Heart right ventricle (tissue), 16 donors: ENCODE measurements at regions not wholly inside any gene's neighbourhood (a gene's known extent, or its start where the extent isn't known, plus 50 kb on each side); places are given as distances from the start of the nearest gene placed in this dataset.

ENCODE experiments used
- ATAC-seq, 8 donors: fragments of 200-7000 bp; cut with Tn5 transposase; one replicate each; pipeline ENCODE4 v1.9.1; 2020; ENCODE audit warnings: mild to moderate bottlenecking in 8 of 8, moderate library complexity in 8 of 8, moderate number of reproducible peaks in 1 of 8
- DNase-seq, 2 donors: peaks; one replicate each; pipeline ENCODE4 v3.0.0-alpha.2; 2020
- H3K27ac ChIP-seq, 10 donors: fragments of 200-600 bp; sonication (generic) in 2 of 10; one replicate each; pipeline versions ENCODE4 v1.5.0 to v1.8.0; 2020 to 2022; ENCODE audit warnings: mild to moderate bottlenecking in 3 of 10
- H3K27me3 ChIP-seq, 7 donors: fragments of 200-600 bp; one replicate each; pipeline ENCODE4 v1.8.0; 2021 to 2022; ENCODE audit warnings: mild to moderate bottlenecking in 2 of 7
- H3K36me3 ChIP-seq, 9 donors: fragments of 200-600 bp; sonication (generic) in 1 of 9; one replicate each; pipeline versions ENCODE4 v1.5.0 to v1.8.0; 2020 to 2022; ENCODE audit warnings: mild to moderate bottlenecking in 2 of 9
- H3K4me1 ChIP-seq, 9 donors: fragments of 200-600 bp; sonication (generic) in 1 of 9; one replicate each; pipeline versions ENCODE4 v1.5.0 to v1.8.0; 2020 to 2022; ENCODE audit warnings: mild to moderate bottlenecking in 4 of 9
- H3K4me3 ChIP-seq, 10 donors: fragments of 200-600 bp; sonication (generic) in 2 of 10; one replicate each; pipeline versions ENCODE4 v1.5.0 to v1.8.0; 2020 to 2022; ENCODE audit warnings: mild to moderate bottlenecking in 7 of 10, moderate library complexity in 2 of 10
- H3K9me3 ChIP-seq, 11 donors: fragments of 200-600 bp in 10 of 11; sonication (generic) in 2 of 11; one replicate each; pipeline versions ENCODE4 v1.5.0 to v1.8.0; 2013 to 2022; ENCODE audit warnings: mild to moderate bottlenecking in 2 of 11, control low read depth in 1 of 11, moderate library complexity in 1 of 11
- WGBS, 2 donors: extraction: QIAGEN DNeasy Blood & Tissue Kit; methylation state at CpG; one replicate each; pipeline ENCODE4 v1.1.7; 2013; ENCODE audit warnings: inconsistent platforms in 1 of 2; 5-methylcytosine and 5-hydroxymethylcytosine counted together
- intact Hi-C, 10 donors: fragments of 100-400 bp; cut with DNase I; formaldehyde crosslinking; loops; one replicate each; pipeline versions ENCODE4 v1.11.1 to v1.14.2; 2022
- TF ChIP-seq, protein P1 (sequence below), 9 donors: fragments of 200-600 bp; sonication (generic) in 2 of 9; IDR thresholded peaks; one replicate each; pipeline versions ENCODE4 v1.5.0 to v1.8.0; 2021 to 2022; ENCODE audit warnings: antibody characterized with exemption in 9 of 9, mild to moderate bottlenecking in 5 of 9, moderate library complexity in 1 of 9
- donor health status: Arrhythmogenic right ventricular cardiomyopathy.
- donor health status: ischemic (EF 13 %, LVEDD 7.1; RV severe dilation, severe dysfunction).
- donor health status: healthy with polysubstance abuse.
- donor health status: DM: no; HTN: yes; CAD: no.
- donor health status: DM: no; HTN: no; CAD: no.
- donor health status: ischemic (EF 25% LVEDD 6.9; RV normal size, moderate dysfunction).
- donor health status: ischemic (EF 25% LVEDD 5.7; RV mildly dilated, moderate dysfunction).
- donor health status: healthy.
- donor health status: DM: yes; HTN: yes; CAD: no.
- donor health status: Ischemic cardiomyopathy.
- donor health status: ischemic (EF 35%, LVEDD 5.7; RV mildly dilated, moderate dysfunction).
- donor health status: nonischemic (EF 11% LVEDD 7.7; RV severe dilation, severe dysfunction).
- donor health status: DM: yes; HTN: yes; CAD: no.
- donor health status: PGD.
- donor health status: ischemic (EF 29% LVEDD 5.4; RV normal size, mild dysfunction).
- donor health status: nonischemic (EF 23%, LVEDD 6.1; RV moderate dilation, normal function).

DNA sequence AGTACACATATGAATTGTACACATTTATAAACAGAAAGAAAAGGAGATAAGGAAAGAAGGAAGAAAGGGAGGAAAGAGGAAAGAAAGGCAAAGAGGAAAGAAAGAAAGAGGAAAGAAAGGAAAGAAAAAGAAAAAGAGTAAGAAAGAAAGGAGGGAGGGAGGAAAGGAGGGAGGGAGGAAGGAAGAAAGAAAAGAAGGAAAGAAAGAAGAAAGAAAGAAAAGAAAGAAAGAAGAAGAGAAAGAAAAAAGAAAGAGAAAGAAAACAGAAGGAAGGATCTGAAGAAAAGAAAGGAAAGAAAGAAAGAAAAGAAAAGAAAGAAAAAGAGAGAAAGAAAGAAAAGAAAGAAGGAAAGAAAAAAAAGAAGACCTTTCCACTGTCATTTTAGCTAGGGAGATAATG lies 571.4 kb upstream of the SALL1 start:
- intact Hi-C loops = loop anchor here in 1 of 10 donors (5.0 kb wide), 1 partner anchor 505 kb away; no protein-coding TSS in a partner anchor
- Histone ChIP-seq H3K36me3 (no peaks in the 10 kb centered on the region), H3K4me3 (no peak overlapping the region), H3K9me3 (peaks cover 0 to 16% (median 0%) of the 10 kb centered on the region in 11 donors), H3K27me3 (no peaks in the 10 kb centered on the region), H3K27ac (no peak overlapping the region), H3K4me1 (no peaks in the 10 kb centered on the region)
- TF ChIP-seq, protein P1, sequence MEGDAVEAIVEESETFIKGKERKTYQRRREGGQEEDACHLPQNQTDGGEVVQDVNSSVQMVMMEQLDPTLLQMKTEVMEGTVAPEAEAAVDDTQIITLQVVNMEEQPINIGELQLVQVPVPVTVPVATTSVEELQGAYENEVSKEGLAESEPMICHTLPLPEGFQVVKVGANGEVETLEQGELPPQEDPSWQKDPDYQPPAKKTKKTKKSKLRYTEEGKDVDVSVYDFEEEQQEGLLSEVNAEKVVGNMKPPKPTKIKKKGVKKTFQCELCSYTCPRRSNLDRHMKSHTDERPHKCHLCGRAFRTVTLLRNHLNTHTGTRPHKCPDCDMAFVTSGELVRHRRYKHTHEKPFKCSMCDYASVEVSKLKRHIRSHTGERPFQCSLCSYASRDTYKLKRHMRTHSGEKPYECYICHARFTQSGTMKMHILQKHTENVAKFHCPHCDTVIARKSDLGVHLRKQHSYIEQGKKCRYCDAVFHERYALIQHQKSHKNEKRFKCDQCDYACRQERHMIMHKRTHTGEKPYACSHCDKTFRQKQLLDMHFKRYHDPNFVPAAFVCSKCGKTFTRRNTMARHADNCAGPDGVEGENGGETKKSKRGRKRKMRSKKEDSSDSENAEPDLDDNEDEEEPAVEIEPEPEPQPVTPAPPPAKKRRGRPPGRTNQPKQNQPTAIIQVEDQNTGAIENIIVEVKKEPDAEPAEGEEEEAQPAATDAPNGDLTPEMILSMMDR (IDR thresholded peaks at IDR 0.05) = no peak
- DNase-seq (no peak), ATAC-seq (no peak)

DNA sequence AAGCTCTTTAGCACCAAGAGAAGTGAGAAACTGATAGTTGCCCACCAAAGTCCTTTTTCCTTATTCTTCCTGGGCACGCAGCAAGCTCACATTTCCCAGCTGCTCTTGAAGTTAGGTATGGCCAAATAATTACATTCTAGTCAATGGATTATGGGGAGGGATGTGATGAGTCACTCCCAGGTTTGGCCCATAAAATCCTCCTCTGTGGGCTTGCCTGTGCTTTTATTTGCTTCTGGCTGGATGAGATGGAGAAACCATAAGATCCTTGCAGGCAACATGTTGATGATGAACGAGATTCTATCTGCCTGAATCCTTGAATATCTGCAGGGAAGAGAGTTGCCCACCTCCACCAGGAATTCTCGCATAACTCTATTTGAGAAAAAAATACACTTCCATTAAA lies 568.3 kb upstream of the SALL1 start:
- peaks cover 0 to 11% (median 0%) of the 10 kb centered on the region in 11 donors for H3K9me3 ChIP-seq
- H3K4me1 ChIP-seq = no peaks in the 10 kb centered on the region
- ATAC-seq = no peak
- H3K27ac ChIP-seq = no peak overlapping the region
- no peak for DNase-seq
- WGBS, 2 donors = 76 to 83% methylated on average over 3 of the region's 3 CpGs
- TF ChIP-seq, protein P1 (IDR thresholded peaks at IDR 0.05) = no peak
- no peaks in the 10 kb centered on the region for H3K27me3 ChIP-seq
- H3K4me3 ChIP-seq = no peak overlapping the region
- intact Hi-C loops = no loop called here
- H3K36me3 ChIP-seq = no peaks in the 10 kb centered on the region

DNA sequence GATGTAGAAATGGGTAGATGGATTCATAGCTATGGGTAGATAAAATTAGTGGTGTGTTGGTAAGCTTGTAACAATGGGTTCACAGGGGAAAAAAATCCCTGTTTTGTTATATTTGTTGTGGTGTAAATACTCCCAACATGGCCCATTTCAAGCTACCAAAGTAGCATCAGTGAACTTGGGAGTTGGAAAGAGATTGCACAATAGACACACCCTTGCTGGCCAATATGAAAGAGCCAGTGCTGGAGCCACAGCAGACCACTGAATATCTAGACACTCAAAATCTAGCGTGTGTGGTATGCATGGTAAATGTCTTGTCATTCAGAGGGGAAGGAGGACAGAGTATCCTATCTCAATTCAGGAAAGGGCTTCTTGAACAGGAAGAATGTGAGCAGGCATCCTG lies 565.1 kb upstream of the SALL1 start:
- H3K36me3 ChIP-seq = no peaks in the 10 kb centered on the region
- H3K4me1 ChIP-seq = no peaks in the 10 kb centered on the region
- peaks cover 0 to 19% (median 0%) of the 10 kb centered on the region in 11 donors for H3K9me3 ChIP-seq
- WGBS, 2 donors = 15 to 33% methylated on average over 1 of the region's 1 CpG
- H3K27me3 ChIP-seq = no peaks in the 10 kb centered on the region
- intact Hi-C loops = no loop called here
- H3K4me3 ChIP-seq = no peak overlapping the region
- H3K27ac ChIP-seq = no peak overlapping the region
- no peak for DNase-seq
- no peak for ATAC-seq
- TF ChIP-seq, protein P1 (IDR thresholded peaks at IDR 0.05) = no peak

DNA sequence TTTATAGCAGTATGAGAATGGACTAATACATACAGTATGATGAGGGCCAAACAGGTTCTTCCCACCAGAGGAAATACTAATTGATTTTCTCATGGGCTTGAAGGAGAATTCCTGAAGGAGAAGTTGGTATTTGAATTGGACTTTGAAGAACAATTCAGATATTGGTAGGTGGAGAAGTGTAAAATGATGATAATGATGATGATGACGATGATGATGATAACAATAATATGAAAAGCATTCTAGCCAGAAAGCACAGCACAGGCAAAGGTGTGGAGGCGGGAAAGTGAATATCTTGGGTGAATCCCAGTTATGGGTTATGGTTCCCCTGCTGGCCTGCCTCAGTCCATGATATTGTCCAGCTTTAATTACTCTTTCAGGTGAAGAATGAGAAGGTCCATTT lies 562.4 kb upstream of the SALL1 start:
- TF ChIP-seq, protein P1 (IDR thresholded peaks at IDR 0.05) = no peak
- Histone ChIP-seq H3K27ac (no peak overlapping the region), H3K4me1 (no peaks in the 10 kb centered on the region), H3K4me3 (no peak overlapping the region), H3K27me3 (no peaks in the 10 kb centered on the region), H3K36me3 (no peaks in the 10 kb centered on the region), H3K9me3 (peaks cover 0 to 19% (median 0%) of the 10 kb centered on the region in 11 donors)
- 81 to 83% methylated on average over 2 of the region's 2 CpGs for WGBS, 2 donors
- ATAC-seq (no peak), DNase-seq (no peak)
- intact Hi-C loops = no loop called here
